HepG2 (cell line): ENCODE measurements at regions not wholly inside any gene's neighbourhood (a gene's known extent, or its start where the extent isn't known, plus 50 kb on each side); places are given as distances from the start of the nearest gene placed in this dataset.

ENCODE experiments used
- ATAC-seq: fragments of 200-7000 bp; cut with Tn5 transposase; 3 replicates; pipeline ENCODE4 v1.9.1; 2020; ENCODE audit warnings: mild to moderate bottlenecking, moderate library complexity
- BruUV-seq: library from RNA; stranded (reverse); fragments of 400-500 nt; replicated peaks from 2 replicates; lab custom pipeline; 2021; lab: Mats Ljungman, UMichigan
- CTCF ChIA-PET: fragments of 300-600 bp; formaldehyde crosslinking; extraction: SDS; loops from one replicate; lab custom pipeline; 2021; ENCODE audit warnings: low total read pairs, inconsistent platforms, low intra/inter-chr PET ratio; lab: Yijun Ruan, JAX
- POLR2A ChIA-PET: fragments of 350-600 bp; sonication (Branson Sonifier 250); formaldehyde crosslinking; loops from one replicate; lab custom pipeline; 2020; ENCODE audit warnings: antibody characterized with exemption, inconsistent platforms; lab: Yijun Ruan, JAX
- DNase-seq: peaks from one replicate; pipeline ENCODE4 v3.0.0-alpha.2; 2015; ENCODE audit warnings: low spot score
- FAIRE-seq: peaks from 3 replicates; lab custom pipeline; 2011; peaks lifted over from hg19 to GRCh38; lab: Jason Lieb, UNC
- H2AFZ ChIP-seq: one replicate; pipeline ENCODE4 v1.6.1; 2011; ENCODE audit warnings: low read length, inconsistent platforms
- H3K27ac ChIP-seq: fragments of 300-600 bp; 3 replicates; pipeline ENCODE4 v1.8.0; 2011; ENCODE audit warnings: mixed run types, mild to moderate bottlenecking, mixed read lengths, low read length, inconsistent platforms; ENCODE audit not compliant: insufficient read depth; ENCODE audit errors: extremely low read length
- H3K27me3 ChIP-seq, 2 experiments: fragments of 200-600 bp in 1 of 2; 2 replicates in 1 of 2; 3 replicates in 1 of 2; pipeline versions ENCODE4 v1.6.0 to v1.8.0; 2011; ENCODE audit warnings: low read length in 2 of 2, mild to moderate bottlenecking in 2 of 2, moderate library complexity in 2 of 2, inconsistent platforms in 1 of 2; ENCODE audit not compliant: insufficient read depth in 2 of 2, control insufficient read depth in 1 of 2
- H3K36me3 ChIP-seq, 2 experiments: fragments of 200-600 bp in 1 of 2; replicated peaks in 1 of 2; 2 replicates in 1 of 2; 3 replicates in 1 of 2; pipeline versions ENCODE4 v1.5.1 to v1.8.0; 2011; ENCODE audit warnings: low read length in 2 of 2, inconsistent platforms in 1 of 2; ENCODE audit not compliant: insufficient read depth in 2 of 2, control insufficient read depth in 1 of 2
- H3K4me1 ChIP-seq: 2 replicates; pipeline ENCODE4 v1.5.1; 2012; ENCODE audit warnings: low read length, inconsistent platforms; ENCODE audit not compliant: insufficient read depth
- H3K4me2 ChIP-seq: 2 replicates; pipeline ENCODE4 v1.6.0; 2011; ENCODE audit warnings: low read depth, low read length, inconsistent platforms
- H3K4me3 ChIP-seq, 3 experiments: fragments of 200-600 bp in 1 of 3; sonication (generic), shearing (Covaris generic) in 1 of 3; replicated peaks in 1 of 3; 2 replicates each; pipeline ENCODE4 v1.5.1; 2011 to 2016; ENCODE audit warnings: low read length in 3 of 3, inconsistent platforms in 2 of 3, low read depth in 2 of 3, mild to moderate bottlenecking in 2 of 3, control low read depth in 1 of 3, mixed read lengths in 1 of 3; ENCODE audit not compliant: insufficient read depth in 1 of 3
- H3K79me2 ChIP-seq: one replicate; pipeline ENCODE4 v1.6.1; 2011; ENCODE audit warnings: low read length, inconsistent platforms; ENCODE audit not compliant: insufficient read depth
- H3K9ac ChIP-seq: 2 replicates; pipeline ENCODE4 v1.6.0; 2011; ENCODE audit warnings: mild to moderate bottlenecking, low read depth, low read length, inconsistent platforms; ENCODE audit not compliant: insufficient read depth
- H3K9me3 ChIP-seq: 2 replicates; pipeline ENCODE4 v1.5.1; 2012; ENCODE audit warnings: mild to moderate bottlenecking, low read length
- H4K20me1 ChIP-seq: 2 replicates; pipeline ENCODE4 v1.6.0; 2011; ENCODE audit warnings: inconsistent platforms, mild to moderate bottlenecking, low read length, moderate library complexity; ENCODE audit not compliant: insufficient read depth
- CEBPB ChIP-seq: IDR thresholded peaks from 2 replicates; pipeline ENCODE4 v1.6.1; 2011; ENCODE audit warnings: low read depth, low read length, improper control_type of control experiment, borderline replicate concordance
- ERF ChIP-seq: IDR thresholded peaks from 2 replicates; pipeline ENCODE4 v1.6.1; 2018; ENCODE audit warnings: missing biosample characterization, missing genetic modification reagents
- ISL2 ChIP-seq: sonication (generic); formaldehyde crosslinking; IDR thresholded peaks from 2 replicates; pipeline ENCODE4 v1.5.0; 2020; ENCODE audit warnings: missing genetic modification reagents
- POLR2A ChIP-seq, 2 experiments: IDR thresholded peaks; 2 replicates each; pipeline ENCODE4 v1.6.1; 2011; ENCODE audit warnings: low read depth in 2 of 2, low read length in 2 of 2, mild to moderate bottlenecking in 1 of 2, moderate library complexity in 1 of 2; ENCODE audit not compliant: insufficient read depth in 1 of 2
- ZBTB8A ChIP-seq: sonication (generic); formaldehyde crosslinking; IDR thresholded peaks from 2 replicates; pipeline ENCODE4 v1.4.0; 2020; ENCODE audit warnings: mild to moderate bottlenecking, low read depth, missing genetic modification reagents, borderline replicate concordance
- ZIK1 ChIP-seq: sonication (generic); formaldehyde crosslinking; IDR thresholded peaks from 2 replicates; pipeline ENCODE4 v1.5.0; 2020; ENCODE audit warnings: mild to moderate bottlenecking, low read depth, missing genetic modification reagents, borderline replicate concordance
- ZNF232 ChIP-seq: sonication (generic); formaldehyde crosslinking; IDR thresholded peaks from 2 replicates; pipeline ENCODE4 v1.4.0; 2020; ENCODE audit warnings: missing genetic modification reagents, borderline replicate concordance
- WGBS: methylation state at CpG from one replicate; pipeline ENCODE4 v1.1.6; 2017; ENCODE audit warnings: low lambda C conversion rate; 5-methylcytosine and 5-hydroxymethylcytosine counted together
- in situ Hi-C: cut with HindIII; loops from 2 replicates; pipeline ENCODE4 v1.10.0; 2017; ENCODE audit warnings: low pct_unique_long_range_greater_than_20kb; ENCODE audit not compliant: extremely low pct_ligation_motif_present
- intact Hi-C: fragments of 100-400 bp; cut with micrococcal nuclease; formaldehyde crosslinking; loops from one replicate; pipeline ENCODE4 v1.10.0; 2022; ENCODE audit not compliant: unreplicated experiment
- TF ChIP-seq, protein P1 (sequence below): sonication (generic); formaldehyde crosslinking; IDR thresholded peaks from 2 replicates; pipeline ENCODE4 v1.5.0; 2020; ENCODE audit warnings: missing genetic modification reagents
- TF ChIP-seq, protein P2 (sequence below), 2 experiments: fragments of 450-650 bp in 1 of 2; sonication (generic) in 1 of 2; formaldehyde crosslinking in 1 of 2; IDR thresholded peaks; 2 replicates each; pipeline versions ENCODE4 v1.6.1 to v1.8.0; 2016 to 2022; ENCODE audit warnings: antibody characterized with exemption in 1 of 2, mild to moderate bottlenecking in 1 of 2, missing genetic modification reagents in 1 of 2

DNA sequence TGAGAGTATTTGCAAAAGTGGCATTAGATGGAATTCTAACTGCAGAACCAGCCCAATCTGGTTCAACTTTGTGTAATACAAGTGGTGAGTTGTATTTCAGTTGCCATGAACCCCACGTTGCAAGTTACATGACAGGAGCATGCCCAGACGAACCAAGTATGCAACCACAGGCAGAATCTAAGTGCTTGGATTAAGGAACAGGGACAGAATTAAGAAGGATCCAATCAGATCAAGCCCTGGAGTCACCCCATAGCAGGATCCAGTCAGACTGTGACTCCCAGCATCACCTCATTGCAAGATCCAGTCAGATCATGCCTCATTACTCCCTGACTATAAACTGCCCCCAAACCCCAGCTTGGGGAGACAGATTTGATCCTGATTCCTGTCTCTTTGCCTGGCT, 388.7 kb upstream of the NRP1 start:
- Histone ChIP-seq H3K79me2 (no peaks in the 10 kb centered on the region), H4K20me1 (no peaks in the 10 kb centered on the region), H3K4me1 (peaks cover 13% of the 10 kb centered on the region; the same call in 1 of the 2 replicates), H3K27me3 (0 out of 5 replicates have a peak, but pooled peaks cover 0 to 5% of the 10 kb centered on the region in 2 experiments), H3K9ac (no peak overlapping the region), H3K27ac (no peak overlapping the region), H3K4me3 (no peak overlapping the region), H3K4me2 (no peak overlapping the region), H2AFZ (no peak overlapping the region), H3K36me3 (no peaks in the 10 kb centered on the region), H3K9me3 (no peaks in the 10 kb centered on the region)
- WGBS = 6% methylated on average over 2 of the region's 2 CpGs
- no peak for TF ChIP-seq POLR2A (IDR thresholded peaks at IDR 0.05; ENCODE audit: insufficient read depth in 1 of 2, low read depth in 2 of 2, low read length in 2 of 2)
- TF ChIP-seq ISL2 (CRISPR knock-in tag) = no peak
- TF ChIP-seq ERF (CRISPR knock-in tag) = no peak
- TF ChIP-seq, protein P1, sequence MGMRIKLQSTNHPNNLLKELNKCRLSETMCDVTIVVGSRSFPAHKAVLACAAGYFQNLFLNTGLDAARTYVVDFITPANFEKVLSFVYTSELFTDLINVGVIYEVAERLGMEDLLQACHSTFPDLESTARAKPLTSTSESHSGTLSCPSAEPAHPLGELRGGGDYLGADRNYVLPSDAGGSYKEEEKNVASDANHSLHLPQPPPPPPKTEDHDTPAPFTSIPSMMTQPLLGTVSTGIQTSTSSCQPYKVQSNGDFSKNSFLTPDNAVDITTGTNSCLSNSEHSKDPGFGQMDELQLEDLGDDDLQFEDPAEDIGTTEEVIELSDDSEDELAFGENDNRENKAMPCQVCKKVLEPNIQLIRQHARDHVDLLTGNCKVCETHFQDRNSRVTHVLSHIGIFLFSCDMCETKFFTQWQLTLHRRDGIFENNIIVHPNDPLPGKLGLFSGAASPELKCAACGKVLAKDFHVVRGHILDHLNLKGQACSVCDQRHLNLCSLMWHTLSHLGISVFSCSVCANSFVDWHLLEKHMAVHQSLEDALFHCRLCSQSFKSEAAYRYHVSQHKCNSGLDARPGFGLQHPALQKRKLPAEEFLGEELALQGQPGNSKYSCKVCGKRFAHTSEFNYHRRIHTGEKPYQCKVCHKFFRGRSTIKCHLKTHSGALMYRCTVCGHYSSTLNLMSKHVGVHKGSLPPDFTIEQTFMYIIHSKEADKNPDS = no peak
- TF ChIP-seq CEBPB = no peak
- no peak for TF ChIP-seq ZBTB8A (CRISPR knock-in tag)
- no peak for TF ChIP-seq ZIK1 (CRISPR knock-in tag)
- TF ChIP-seq, protein P2, sequence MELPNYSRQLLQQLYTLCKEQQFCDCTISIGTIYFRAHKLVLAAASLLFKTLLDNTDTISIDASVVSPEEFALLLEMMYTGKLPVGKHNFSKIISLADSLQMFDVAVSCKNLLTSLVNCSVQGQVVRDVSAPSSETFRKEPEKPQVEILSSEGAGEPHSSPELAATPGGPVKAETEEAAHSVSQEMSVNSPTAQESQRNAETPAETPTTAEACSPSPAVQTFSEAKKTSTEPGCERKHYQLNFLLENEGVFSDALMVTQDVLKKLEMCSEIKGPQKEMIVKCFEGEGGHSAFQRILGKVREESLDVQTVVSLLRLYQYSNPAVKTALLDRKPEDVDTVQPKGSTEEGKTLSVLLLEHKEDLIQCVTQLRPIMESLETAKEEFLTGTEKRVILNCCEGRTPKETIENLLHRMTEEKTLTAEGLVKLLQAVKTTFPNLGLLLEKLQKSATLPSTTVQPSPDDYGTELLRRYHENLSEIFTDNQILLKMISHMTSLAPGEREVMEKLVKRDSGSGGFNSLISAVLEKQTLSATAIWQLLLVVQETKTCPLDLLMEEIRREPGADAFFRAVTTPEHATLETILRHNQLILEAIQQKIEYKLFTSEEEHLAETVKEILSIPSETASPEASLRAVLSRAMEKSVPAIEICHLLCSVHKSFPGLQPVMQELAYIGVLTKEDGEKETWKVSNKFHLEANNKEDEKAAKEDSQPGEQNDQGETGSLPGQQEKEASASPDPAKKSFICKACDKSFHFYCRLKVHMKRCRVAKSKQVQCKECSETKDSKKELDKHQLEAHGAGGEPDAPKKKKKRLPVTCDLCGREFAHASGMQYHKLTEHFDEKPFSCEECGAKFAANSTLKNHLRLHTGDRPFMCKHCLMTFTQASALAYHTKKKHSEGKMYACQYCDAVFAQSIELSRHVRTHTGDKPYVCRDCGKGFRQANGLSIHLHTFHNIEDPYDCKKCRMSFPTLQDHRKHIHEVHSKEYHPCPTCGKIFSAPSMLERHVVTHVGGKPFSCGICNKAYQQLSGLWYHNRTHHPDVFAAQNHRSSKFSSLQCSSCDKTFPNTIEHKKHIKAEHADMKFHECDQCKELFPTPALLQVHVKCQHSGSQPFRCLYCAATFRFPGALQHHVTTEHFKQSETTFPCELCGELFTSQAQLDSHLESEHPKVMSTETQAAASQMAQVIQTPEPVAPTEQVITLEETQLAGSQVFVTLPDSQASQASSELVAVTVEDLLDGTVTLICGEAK (IDR thresholded peaks at IDR 0.05) = no peak
- TF ChIP-seq, protein P2 (CRISPR knock-in tag; IDR thresholded peaks at IDR 0.05) = no peak
- TF ChIP-seq ZNF232 = no peak
- POLR2A ChIA-PET = no interaction called here
- FAIRE-seq (no peak), DNase-seq (no peak), ATAC-seq (no peak)
- CTCF ChIA-PET = no interaction called here
- intact Hi-C loops (no loop called here), in situ Hi-C loops (no loop called here)
- BruUV-seq = no TSS peak
